Liver (tissue), 8 donors: ENCODE measurements at regions not wholly inside any gene's neighbourhood (a gene's known extent, or its start where the extent isn't known, plus 50 kb on each side); places are given as distances from the start of the nearest gene placed in this dataset.

Source experiments
- DNase-seq: peaks from one replicate; pipeline ENCODE4 v3.0.0-alpha.2; 2017; ENCODE audit warnings: low spot score
- H3K27ac ChIP-seq, 2 donors: one replicate each; pipeline ENCODE4 v1.7.0; 2013; ENCODE audit warnings: inconsistent platforms in 2 of 2, low read length in 2 of 2, control low read depth in 1 of 2, low read depth in 1 of 2, mild to moderate bottlenecking in 1 of 2
- H3K27me3 ChIP-seq, 4 donors: one replicate each; pipeline versions ENCODE4 v1.6.1 to v1.7.0; 2013; ENCODE audit warnings: low read length in 3 of 4, inconsistent platforms in 1 of 4, mild to moderate bottlenecking in 1 of 4, moderate library complexity in 1 of 4; ENCODE audit not compliant: control insufficient read depth in 4 of 4, insufficient read depth in 4 of 4
- H3K36me3 ChIP-seq, 4 donors: one replicate each; pipeline versions ENCODE4 v1.6.1 to v1.7.0; 2013; ENCODE audit warnings: low read length in 3 of 4, mild to moderate bottlenecking in 3 of 4, low read depth in 1 of 4, moderate library complexity in 1 of 4; ENCODE audit not compliant: control insufficient read depth in 4 of 4, insufficient read depth in 3 of 4
- H3K4me1 ChIP-seq, 4 donors: one replicate each; pipeline versions ENCODE4 v1.6.1 to v1.7.0; 2013; ENCODE audit warnings: low read length in 3 of 4, mild to moderate bottlenecking in 3 of 4, moderate library complexity in 1 of 4; ENCODE audit not compliant: control insufficient read depth in 4 of 4, insufficient read depth in 4 of 4
- H3K4me3 ChIP-seq, 3 donors: one replicate each; pipeline versions ENCODE4 v1.6.1 to v1.7.0; 2013; ENCODE audit warnings: low read length in 3 of 3, control low read depth in 1 of 3, low read depth in 1 of 3, mild to moderate bottlenecking in 1 of 3
- H3K9ac ChIP-seq, 2 donors: one replicate each; pipeline ENCODE4 v1.7.0; 2013; ENCODE audit warnings: low read length in 2 of 2, mild to moderate bottlenecking in 2 of 2, moderate library complexity in 2 of 2, control low read depth in 1 of 2, low read depth in 1 of 2
- H3K9me3 ChIP-seq, 4 donors: one replicate each; pipeline versions ENCODE4 v1.6.1 to v1.7.0; 2013; ENCODE audit warnings: low read length in 3 of 4; ENCODE audit not compliant: control insufficient read depth in 4 of 4
- FOXA2 ChIP-seq: IDR thresholded peaks from 2 replicates; pipeline ENCODE4 v1.6.1; 2016; ENCODE audit warnings: antibody characterized with exemption
- HNF4G ChIP-seq: IDR thresholded peaks from 2 replicates; pipeline ENCODE4 v1.6.1; 2016; ENCODE audit warnings: antibody characterized with exemption
- JUND ChIP-seq, 2 donors: IDR thresholded peaks; 2 replicates each; pipeline ENCODE4 v1.6.1; 2016; ENCODE audit warnings: antibody characterized with exemption in 2 of 2
- NR2F2 ChIP-seq: IDR thresholded peaks from 2 replicates; pipeline ENCODE4 v1.6.1; 2016; ENCODE audit warnings: antibody characterized with exemption
- RAD21 ChIP-seq, 2 donors: IDR thresholded peaks; 2 replicates each; pipeline ENCODE4 v1.6.1; 2016; ENCODE audit warnings: antibody characterized with exemption in 2 of 2, mild to moderate bottlenecking in 2 of 2
- RXRA ChIP-seq, 2 donors: IDR thresholded peaks; 2 replicates each; pipeline ENCODE4 v1.6.1; 2017 to 2018; ENCODE audit warnings: antibody characterized with exemption in 2 of 2, mild to moderate bottlenecking in 1 of 2
- SP1 ChIP-seq: IDR thresholded peaks from 2 replicates; pipeline ENCODE4 v1.6.1; 2018; ENCODE audit warnings: antibody characterized with exemption, mild to moderate bottlenecking
- YY1 ChIP-seq: IDR thresholded peaks from 2 replicates; pipeline ENCODE4 v1.6.1; 2016; ENCODE audit warnings: antibody characterized with exemption, mild to moderate bottlenecking
- WGBS: extraction: QIAGEN DNeasy Blood & Tissue Kit; methylation state at CpG from one replicate; pipeline ENCODE4 v1.1.7; 2013; 5-methylcytosine and 5-hydroxymethylcytosine counted together
- TF ChIP-seq, protein P1 (sequence below): IDR thresholded peaks from 2 replicates; pipeline ENCODE4 v1.6.1; 2016; ENCODE audit warnings: antibody characterized with exemption, mild to moderate bottlenecking
- TF ChIP-seq, protein P2 (sequence below): IDR thresholded peaks from 2 replicates; pipeline ENCODE4 v1.6.1; 2016; ENCODE audit warnings: antibody characterized with exemption
- TF ChIP-seq, protein P3 (sequence below): fragments of 150-350 bp; IDR thresholded peaks from 2 replicates; pipeline ENCODE4 v1.5.1; 2017; ENCODE audit warnings: improper control_type of control experiment, low read depth, low read length; ENCODE audit not compliant: missing input control
- TF ChIP-seq, protein P4 (sequence below): IDR thresholded peaks from 2 replicates; pipeline ENCODE4 v1.6.1; 2016; ENCODE audit warnings: antibody characterized with exemption
- TF ChIP-seq, protein P5 (sequence below): IDR thresholded peaks from 2 replicates; pipeline ENCODE4 v1.6.1; 2016; ENCODE audit warnings: antibody characterized with exemption
- donor health status: healthy.
- donor health status: healthy.
- donor health status: healthy.
- donor health status: healthy.
- donor health status: healthy.

DNA sequence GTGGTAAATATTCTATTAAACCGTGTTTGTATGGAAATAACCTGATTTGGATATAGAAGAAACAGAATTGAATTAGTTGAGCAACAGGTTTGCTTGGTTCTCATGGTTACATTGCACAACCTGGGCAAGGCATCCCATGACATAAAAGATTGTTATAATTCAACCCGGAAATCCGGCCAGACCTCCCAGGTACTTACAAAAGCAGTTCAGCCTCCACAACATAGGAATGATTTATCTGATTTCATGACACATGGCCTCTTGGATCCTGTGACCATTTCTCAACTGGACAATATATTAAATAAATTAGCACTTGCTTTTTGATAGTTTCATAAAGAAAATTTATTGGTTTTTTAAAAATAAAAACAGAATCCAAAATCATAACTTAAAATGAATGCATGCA, 55.1 kb upstream of the PTPN12 start (continued):
- TF ChIP-seq, protein P1, sequence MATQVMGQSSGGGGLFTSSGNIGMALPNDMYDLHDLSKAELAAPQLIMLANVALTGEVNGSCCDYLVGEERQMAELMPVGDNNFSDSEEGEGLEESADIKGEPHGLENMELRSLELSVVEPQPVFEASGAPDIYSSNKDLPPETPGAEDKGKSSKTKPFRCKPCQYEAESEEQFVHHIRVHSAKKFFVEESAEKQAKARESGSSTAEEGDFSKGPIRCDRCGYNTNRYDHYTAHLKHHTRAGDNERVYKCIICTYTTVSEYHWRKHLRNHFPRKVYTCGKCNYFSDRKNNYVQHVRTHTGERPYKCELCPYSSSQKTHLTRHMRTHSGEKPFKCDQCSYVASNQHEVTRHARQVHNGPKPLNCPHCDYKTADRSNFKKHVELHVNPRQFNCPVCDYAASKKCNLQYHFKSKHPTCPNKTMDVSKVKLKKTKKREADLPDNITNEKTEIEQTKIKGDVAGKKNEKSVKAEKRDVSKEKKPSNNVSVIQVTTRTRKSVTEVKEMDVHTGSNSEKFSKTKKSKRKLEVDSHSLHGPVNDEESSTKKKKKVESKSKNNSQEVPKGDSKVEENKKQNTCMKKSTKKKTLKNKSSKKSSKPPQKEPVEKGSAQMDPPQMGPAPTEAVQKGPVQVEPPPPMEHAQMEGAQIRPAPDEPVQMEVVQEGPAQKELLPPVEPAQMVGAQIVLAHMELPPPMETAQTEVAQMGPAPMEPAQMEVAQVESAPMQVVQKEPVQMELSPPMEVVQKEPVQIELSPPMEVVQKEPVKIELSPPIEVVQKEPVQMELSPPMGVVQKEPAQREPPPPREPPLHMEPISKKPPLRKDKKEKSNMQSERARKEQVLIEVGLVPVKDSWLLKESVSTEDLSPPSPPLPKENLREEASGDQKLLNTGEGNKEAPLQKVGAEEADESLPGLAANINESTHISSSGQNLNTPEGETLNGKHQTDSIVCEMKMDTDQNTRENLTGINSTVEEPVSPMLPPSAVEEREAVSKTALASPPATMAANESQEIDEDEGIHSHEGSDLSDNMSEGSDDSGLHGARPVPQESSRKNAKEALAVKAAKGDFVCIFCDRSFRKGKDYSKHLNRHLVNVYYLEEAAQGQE, result no peak
- no peak for TF ChIP-seq YY1

DNA sequence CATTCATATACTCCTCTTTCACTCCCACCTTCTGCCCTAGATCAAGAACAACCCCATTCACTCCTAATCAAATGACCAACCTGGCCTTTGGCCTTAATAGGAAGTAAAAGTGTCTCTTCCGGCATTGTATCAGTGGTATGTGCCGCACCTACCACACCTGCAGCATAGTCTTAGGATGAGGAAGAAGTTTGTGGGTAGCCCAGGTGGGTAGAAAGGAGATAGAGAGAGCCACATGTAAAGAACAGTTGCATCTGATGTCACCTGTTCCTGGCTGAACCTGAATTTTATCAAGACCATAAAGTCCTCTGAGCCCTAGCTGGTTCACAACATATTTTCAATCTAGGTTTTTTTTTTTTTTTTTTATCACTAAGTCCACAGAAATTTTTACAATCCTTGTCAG, 55.5 kb upstream of the PTPN12 start:
- WGBS, result 75% methylated on average over 2 of the region's 2 CpGs
- no peak overlapping the region for H3K4me3 ChIP-seq
- H3K36me3 ChIP-seq, result no peaks in the 10 kb centered on the region
- DNase-seq, result no peak
- no peaks in the 10 kb centered on the region for H3K9me3 ChIP-seq
- H3K27ac ChIP-seq, result no peak overlapping the region
- H3K4me1 ChIP-seq, result no peaks in the 10 kb centered on the region
- no peak overlapping the region for H3K9ac ChIP-seq
- no peak for TF ChIP-seq HNF4G
- TF ChIP-seq YY1, result no peak
- TF ChIP-seq, protein P2, sequence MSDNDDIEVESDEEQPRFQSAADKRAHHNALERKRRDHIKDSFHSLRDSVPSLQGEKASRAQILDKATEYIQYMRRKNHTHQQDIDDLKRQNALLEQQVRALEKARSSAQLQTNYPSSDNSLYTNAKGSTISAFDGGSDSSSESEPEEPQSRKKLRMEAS, result no peak
- TF ChIP-seq, protein P3, sequence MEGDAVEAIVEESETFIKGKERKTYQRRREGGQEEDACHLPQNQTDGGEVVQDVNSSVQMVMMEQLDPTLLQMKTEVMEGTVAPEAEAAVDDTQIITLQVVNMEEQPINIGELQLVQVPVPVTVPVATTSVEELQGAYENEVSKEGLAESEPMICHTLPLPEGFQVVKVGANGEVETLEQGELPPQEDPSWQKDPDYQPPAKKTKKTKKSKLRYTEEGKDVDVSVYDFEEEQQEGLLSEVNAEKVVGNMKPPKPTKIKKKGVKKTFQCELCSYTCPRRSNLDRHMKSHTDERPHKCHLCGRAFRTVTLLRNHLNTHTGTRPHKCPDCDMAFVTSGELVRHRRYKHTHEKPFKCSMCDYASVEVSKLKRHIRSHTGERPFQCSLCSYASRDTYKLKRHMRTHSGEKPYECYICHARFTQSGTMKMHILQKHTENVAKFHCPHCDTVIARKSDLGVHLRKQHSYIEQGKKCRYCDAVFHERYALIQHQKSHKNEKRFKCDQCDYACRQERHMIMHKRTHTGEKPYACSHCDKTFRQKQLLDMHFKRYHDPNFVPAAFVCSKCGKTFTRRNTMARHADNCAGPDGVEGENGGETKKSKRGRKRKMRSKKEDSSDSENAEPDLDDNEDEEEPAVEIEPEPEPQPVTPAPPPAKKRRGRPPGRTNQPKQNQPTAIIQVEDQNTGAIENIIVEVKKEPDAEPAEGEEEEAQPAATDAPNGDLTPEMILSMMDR, result no peak
- TF ChIP-seq RXRA (IDR thresholded peaks at IDR 0.05), result no peak
- TF ChIP-seq SP1, result no peak
- TF ChIP-seq, protein P4, sequence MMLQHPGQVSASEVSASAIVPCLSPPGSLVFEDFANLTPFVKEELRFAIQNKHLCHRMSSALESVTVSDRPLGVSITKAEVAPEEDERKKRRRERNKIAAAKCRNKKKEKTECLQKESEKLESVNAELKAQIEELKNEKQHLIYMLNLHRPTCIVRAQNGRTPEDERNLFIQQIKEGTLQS, result no peak
- TF ChIP-seq, protein P5, sequence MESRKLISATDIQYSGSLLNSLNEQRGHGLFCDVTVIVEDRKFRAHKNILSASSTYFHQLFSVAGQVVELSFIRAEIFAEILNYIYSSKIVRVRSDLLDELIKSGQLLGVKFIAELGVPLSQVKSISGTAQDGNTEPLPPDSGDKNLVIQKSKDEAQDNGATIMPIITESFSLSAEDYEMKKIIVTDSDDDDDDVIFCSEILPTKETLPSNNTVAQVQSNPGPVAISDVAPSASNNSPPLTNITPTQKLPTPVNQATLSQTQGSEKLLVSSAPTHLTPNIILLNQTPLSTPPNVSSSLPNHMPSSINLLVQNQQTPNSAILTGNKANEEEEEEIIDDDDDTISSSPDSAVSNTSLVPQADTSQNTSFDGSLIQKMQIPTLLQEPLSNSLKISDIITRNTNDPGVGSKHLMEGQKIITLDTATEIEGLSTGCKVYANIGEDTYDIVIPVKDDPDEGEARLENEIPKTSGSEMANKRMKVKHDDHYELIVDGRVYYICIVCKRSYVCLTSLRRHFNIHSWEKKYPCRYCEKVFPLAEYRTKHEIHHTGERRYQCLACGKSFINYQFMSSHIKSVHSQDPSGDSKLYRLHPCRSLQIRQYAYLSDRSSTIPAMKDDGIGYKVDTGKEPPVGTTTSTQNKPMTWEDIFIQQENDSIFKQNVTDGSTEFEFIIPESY, result no peak
- TF ChIP-seq, protein P1, result no peak
- TF ChIP-seq JUND (IDR thresholded peaks at IDR 0.05), result no peak
- TF ChIP-seq NR2F2, result no peak
- no peak for TF ChIP-seq RAD21 (IDR thresholded peaks at IDR 0.05)
- no peak for TF ChIP-seq FOXA2
- no peaks in the 10 kb centered on the region for H3K27me3 ChIP-seq
